ENCODE measurements at regions not wholly inside any gene's neighbourhood (a gene's known extent, or its start where the extent isn't known, plus 50 kb on each side); places are given as distances from the start of the nearest gene placed in this dataset.

DNA sequence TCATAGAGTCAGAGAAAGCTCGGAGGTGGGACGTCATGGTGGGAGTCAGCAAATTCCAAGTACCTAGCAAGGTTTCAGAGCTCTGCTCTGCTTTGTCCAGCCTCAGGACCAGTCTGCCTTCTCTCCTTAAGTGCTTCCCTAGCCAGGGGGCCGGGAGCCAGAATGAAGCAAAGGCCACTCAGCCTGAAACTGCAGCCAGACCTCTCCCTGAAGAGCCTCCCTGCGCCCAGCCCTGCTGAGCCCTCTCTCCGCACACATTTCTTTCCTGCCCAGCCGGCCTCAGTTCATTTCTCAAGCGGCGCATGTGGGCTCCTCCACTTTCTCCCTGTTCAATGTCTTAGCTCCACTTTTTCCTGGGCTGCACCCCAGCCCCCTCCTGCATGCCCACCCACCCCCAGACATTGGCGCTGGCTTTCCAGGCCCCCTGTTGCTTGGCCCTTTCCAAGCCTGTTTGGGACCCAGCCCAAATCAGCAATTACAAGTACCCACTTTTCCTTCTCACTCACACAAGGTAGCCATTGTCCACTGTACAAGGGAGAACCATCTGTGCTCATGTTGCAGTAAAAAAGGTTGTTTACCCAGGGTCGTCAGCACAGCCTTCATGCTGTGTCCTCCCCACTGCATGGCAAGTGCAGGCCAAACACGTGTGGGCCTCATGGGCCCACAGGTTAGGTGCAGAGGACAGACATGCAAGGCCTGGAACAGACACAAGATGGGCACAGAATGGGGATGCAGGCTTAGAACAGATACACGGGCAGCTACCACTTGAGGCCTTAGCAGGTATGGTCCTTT, 147.1 kb downstream of the MRPL14 start:
- TF ChIP-seq, protein P1, sequence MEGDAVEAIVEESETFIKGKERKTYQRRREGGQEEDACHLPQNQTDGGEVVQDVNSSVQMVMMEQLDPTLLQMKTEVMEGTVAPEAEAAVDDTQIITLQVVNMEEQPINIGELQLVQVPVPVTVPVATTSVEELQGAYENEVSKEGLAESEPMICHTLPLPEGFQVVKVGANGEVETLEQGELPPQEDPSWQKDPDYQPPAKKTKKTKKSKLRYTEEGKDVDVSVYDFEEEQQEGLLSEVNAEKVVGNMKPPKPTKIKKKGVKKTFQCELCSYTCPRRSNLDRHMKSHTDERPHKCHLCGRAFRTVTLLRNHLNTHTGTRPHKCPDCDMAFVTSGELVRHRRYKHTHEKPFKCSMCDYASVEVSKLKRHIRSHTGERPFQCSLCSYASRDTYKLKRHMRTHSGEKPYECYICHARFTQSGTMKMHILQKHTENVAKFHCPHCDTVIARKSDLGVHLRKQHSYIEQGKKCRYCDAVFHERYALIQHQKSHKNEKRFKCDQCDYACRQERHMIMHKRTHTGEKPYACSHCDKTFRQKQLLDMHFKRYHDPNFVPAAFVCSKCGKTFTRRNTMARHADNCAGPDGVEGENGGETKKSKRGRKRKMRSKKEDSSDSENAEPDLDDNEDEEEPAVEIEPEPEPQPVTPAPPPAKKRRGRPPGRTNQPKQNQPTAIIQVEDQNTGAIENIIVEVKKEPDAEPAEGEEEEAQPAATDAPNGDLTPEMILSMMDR (conservative IDR thresholded peaks at IDR 0.05; ENCODE audit: low read length), result no peak
- no peak for TF ChIP-seq EZH2phosphoT487 (IDR thresholded peaks at IDR 0.05; ENCODE audit: borderline replicate concordance)
